ENCODE measurements at regions not wholly inside any gene's neighbourhood (a gene's known extent, or its start where the extent isn't known, plus 50 kb on each side); places are given as distances from the start of the nearest gene placed in this dataset.

DNA sequence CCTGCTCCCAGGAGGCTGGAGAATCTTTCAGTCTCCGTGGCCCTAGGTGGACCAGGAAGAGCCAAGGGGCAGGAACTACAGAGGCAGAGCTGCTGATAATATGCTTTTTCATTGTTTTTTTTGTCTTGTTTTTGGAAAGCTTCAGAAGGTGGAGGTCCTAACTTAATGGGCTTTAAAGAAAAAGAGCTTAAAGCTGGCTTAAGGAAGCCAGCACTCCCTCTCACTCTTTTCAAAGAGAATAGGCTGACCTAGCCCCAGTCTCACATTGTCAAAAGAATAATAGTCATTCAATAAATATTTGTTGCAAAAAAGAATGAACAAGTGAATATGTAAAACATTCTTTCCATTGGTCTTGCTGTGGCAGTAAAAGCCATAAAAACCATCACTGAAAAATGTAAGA, 61.0 kb upstream of the RRP15 start:
- TF ChIP-seq, protein P1, sequence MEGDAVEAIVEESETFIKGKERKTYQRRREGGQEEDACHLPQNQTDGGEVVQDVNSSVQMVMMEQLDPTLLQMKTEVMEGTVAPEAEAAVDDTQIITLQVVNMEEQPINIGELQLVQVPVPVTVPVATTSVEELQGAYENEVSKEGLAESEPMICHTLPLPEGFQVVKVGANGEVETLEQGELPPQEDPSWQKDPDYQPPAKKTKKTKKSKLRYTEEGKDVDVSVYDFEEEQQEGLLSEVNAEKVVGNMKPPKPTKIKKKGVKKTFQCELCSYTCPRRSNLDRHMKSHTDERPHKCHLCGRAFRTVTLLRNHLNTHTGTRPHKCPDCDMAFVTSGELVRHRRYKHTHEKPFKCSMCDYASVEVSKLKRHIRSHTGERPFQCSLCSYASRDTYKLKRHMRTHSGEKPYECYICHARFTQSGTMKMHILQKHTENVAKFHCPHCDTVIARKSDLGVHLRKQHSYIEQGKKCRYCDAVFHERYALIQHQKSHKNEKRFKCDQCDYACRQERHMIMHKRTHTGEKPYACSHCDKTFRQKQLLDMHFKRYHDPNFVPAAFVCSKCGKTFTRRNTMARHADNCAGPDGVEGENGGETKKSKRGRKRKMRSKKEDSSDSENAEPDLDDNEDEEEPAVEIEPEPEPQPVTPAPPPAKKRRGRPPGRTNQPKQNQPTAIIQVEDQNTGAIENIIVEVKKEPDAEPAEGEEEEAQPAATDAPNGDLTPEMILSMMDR (IDR thresholded peaks at IDR 0.05), result no peak
- Mint-ChIP-seq H3K27me3 (peaks cover 14% of the 10 kb centered on the region), H3K27ac (no peak overlapping the region), H3K36me3 (ENCODE audit: low read depth) (no peaks in the 10 kb centered on the region), H3K9me3 (no peaks in the 10 kb centered on the region), H3K4me1 (ENCODE audit: low read depth) (no peaks in the 10 kb centered on the region), H3K4me3 (no peak overlapping the region)
- Histone ChIP-seq H3K4me1 (ENCODE audit: insufficient read depth, low read length) (no peaks in the 10 kb centered on the region), H3K27ac (ENCODE audit: low read depth in 1 of 2, low read length in 2 of 2) (no peak overlapping the region), H3K9me3 (ENCODE audit: control insufficient read depth in 1 of 2, insufficient read depth in 1 of 2, low read length in 2 of 2) (no peaks in the 10 kb centered on the region), H3K27me3 (ENCODE audit: control insufficient read depth in 1 of 2, insufficient read depth in 2 of 2, low read length in 2 of 2) (no peaks in the 10 kb centered on the region), H3K36me3 (ENCODE audit: insufficient read depth, low read length) (no peaks in the 10 kb centered on the region), H3K4me3 (ENCODE audit: low read length) (no peak overlapping the region)
- intact Hi-C loops (cut with DNase I, micrococcal nuclease), result no loop called here
- no peak for DNase-seq
- ATAC-seq (ENCODE audit: poor library complexity), result no peak
- CTCF ChIA-PET, result no interaction called here
- POLR2A ChIA-PET, result no interaction called here

DNA sequence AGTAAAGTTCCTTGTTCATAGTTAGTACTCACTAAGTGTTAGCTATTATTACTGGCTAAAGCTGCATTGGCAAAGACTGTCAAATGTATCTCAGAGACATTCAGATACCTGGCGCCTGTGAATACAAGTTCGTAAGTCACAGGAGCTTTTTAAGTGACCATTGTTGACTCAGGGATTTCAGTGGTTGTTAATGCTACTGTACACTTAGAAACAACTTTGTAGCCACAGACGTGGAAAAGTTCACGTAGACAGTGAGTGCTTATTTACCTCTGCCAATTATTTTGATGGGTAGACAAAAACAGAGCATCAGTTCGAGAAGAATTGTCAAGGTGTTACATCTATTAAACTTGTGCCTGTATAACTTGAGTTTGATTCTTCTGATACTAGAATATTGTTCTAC, 59.1 kb upstream of the RRP15 start:
- no peaks in the 10 kb centered on the region for H3K36me3 Mint-ChIP-seq (ENCODE audit: low read depth)
- POLR2A ChIA-PET, result no interaction called here
- Histone ChIP-seq H3K4me3 (ENCODE audit: low read length) (no peak overlapping the region), H3K9me3 (ENCODE audit: control insufficient read depth in 1 of 2, insufficient read depth in 1 of 2, low read length in 2 of 2) (no peaks in the 10 kb centered on the region), H3K36me3 (ENCODE audit: insufficient read depth, low read length) (no peaks in the 10 kb centered on the region), H3K27me3 (ENCODE audit: control insufficient read depth in 1 of 2, insufficient read depth in 2 of 2, low read length in 2 of 2) (no peaks in the 10 kb centered on the region), H3K27ac (ENCODE audit: low read depth in 1 of 2, low read length in 2 of 2) (no peak overlapping the region), H3K4me1 (ENCODE audit: insufficient read depth, low read length) (no peaks in the 10 kb centered on the region)
- H3K9me3 Mint-ChIP-seq, result no peaks in the 10 kb centered on the region
- TF ChIP-seq, protein P1 (IDR thresholded peaks at IDR 0.05), result no peak
- no peaks in the 10 kb centered on the region for H3K4me1 Mint-ChIP-seq (ENCODE audit: low read depth)
- intact Hi-C loops (cut with DNase I, micrococcal nuclease), result no loop called here
- CTCF ChIA-PET, result no interaction called here
- H3K27me3 Mint-ChIP-seq, result peaks cover 8% of the 10 kb centered on the region
- ATAC-seq (ENCODE audit: poor library complexity) (no peak), DNase-seq (no peak)
- no peak overlapping the region for H3K4me3 Mint-ChIP-seq
- H3K27ac Mint-ChIP-seq, result no peak overlapping the region

Data from CD4-positive, alpha-beta T cell (primary cell).